ENCODE measurements at regions not wholly inside any gene's neighbourhood (a gene's known extent, or its start where the extent isn't known, plus 50 kb on each side); places are given as distances from the start of the nearest gene placed in this dataset.
"Not testable (repeated sequence)": the region's sequence is repeated elsewhere in the genome, so short reads cannot be mapped to it uniquely, and the experiment has no call there.

DNA sequence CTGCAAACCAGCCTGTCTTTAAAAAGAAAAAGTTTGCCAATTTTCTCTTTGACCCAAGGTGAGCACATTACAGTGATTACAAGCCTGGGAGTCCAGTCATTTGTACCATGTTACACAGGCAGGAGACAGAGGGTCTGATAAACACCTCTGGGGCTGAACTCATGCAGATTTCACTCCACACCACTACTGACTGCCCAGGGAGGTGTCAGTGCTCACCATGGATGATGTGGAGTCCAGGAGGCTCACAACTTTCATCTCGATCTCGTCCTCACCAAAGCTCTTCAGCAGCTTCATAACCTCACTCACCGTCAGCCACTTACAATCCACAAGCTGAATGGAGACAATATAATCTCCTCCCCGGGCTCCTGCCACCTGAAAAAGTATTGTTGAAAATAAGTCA, 302.4 kb downstream of the GOLGA6L6 start:
- H3K27me3 ChIP-seq (ENCODE audit: insufficient read depth); H3K27ac ChIP-seq (ENCODE audit: low read depth in 2 of 2, low read length in 1 of 2); H2AFZ ChIP-seq (ENCODE audit: low read depth); CTCF ChIA-PET; DNase-seq; H3K79me2 ChIP-seq (ENCODE audit: insufficient read depth); H3K4me1 ChIP-seq (ENCODE audit: control insufficient read depth in 1 of 2, insufficient read depth in 2 of 2, low read depth in 1 of 2, low read length in 1 of 2); H3K4me3 ChIP-seq (ENCODE audit: low read depth in 2 of 2, low read length in 1 of 2); POLR2A ChIA-PET; H3K9ac ChIP-seq; H3K4me2 ChIP-seq; H4K20me1 ChIP-seq (ENCODE audit: insufficient read depth); H3F3A ChIP-seq (replicated peaks; ENCODE audit: insufficient read depth); H3K9me2 ChIP-seq; H3K36me3 ChIP-seq (replicated peaks in 1 of 2; ENCODE audit: control insufficient read depth in 1 of 2, insufficient read depth in 2 of 2, low read length in 1 of 2); H3K9me3 ChIP-seq: not testable (repeated sequence)
- 1% methylated on average over 4 of the region's 4 CpGs for WGBS (ENCODE audit: low lambda C conversion rate)

GRCh38 chr15:20237256-20238020, 304.2 kb downstream of the GOLGA6L6 start:
- 10% methylated on average over 13 of the region's 13 CpGs for WGBS (ENCODE audit: low lambda C conversion rate)
- H3K9me3 ChIP-seq; DNase-seq; H3K79me2 ChIP-seq (ENCODE audit: insufficient read depth); H3K4me3 ChIP-seq (ENCODE audit: low read depth in 2 of 2, low read length in 1 of 2); H3K4me2 ChIP-seq; H3K9me2 ChIP-seq; H3K4me1 ChIP-seq (ENCODE audit: control insufficient read depth in 1 of 2, insufficient read depth in 2 of 2, low read depth in 1 of 2, low read length in 1 of 2); H3F3A ChIP-seq (replicated peaks; ENCODE audit: insufficient read depth); H4K20me1 ChIP-seq (ENCODE audit: insufficient read depth); H3K36me3 ChIP-seq (replicated peaks in 1 of 2; ENCODE audit: control insufficient read depth in 1 of 2, insufficient read depth in 2 of 2, low read length in 1 of 2); CTCF ChIA-PET; H3K9ac ChIP-seq; H2AFZ ChIP-seq (ENCODE audit: low read depth); H3K27me3 ChIP-seq (ENCODE audit: insufficient read depth); H3K27ac ChIP-seq (ENCODE audit: low read depth in 2 of 2, low read length in 1 of 2); POLR2A ChIA-PET: not testable (repeated sequence)

- 8% methylated on average over 6 of the region's 6 CpGs for WGBS (ENCODE audit: low lambda C conversion rate)
- H3F3A ChIP-seq (replicated peaks; ENCODE audit: insufficient read depth); H3K4me2 ChIP-seq; DNase-seq; POLR2A ChIA-PET; H3K9ac ChIP-seq; H3K9me2 ChIP-seq; H2AFZ ChIP-seq (ENCODE audit: low read depth); H4K20me1 ChIP-seq (ENCODE audit: insufficient read depth); CTCF ChIA-PET; H3K27ac ChIP-seq (ENCODE audit: low read depth in 2 of 2, low read length in 1 of 2); H3K27me3 ChIP-seq (ENCODE audit: insufficient read depth); H3K9me3 ChIP-seq; H3K79me2 ChIP-seq (ENCODE audit: insufficient read depth); H3K36me3 ChIP-seq (replicated peaks in 1 of 2; ENCODE audit: control insufficient read depth in 1 of 2, insufficient read depth in 2 of 2, low read length in 1 of 2); H3K4me3 ChIP-seq (ENCODE audit: low read depth in 2 of 2, low read length in 1 of 2); H3K4me1 ChIP-seq (ENCODE audit: control insufficient read depth in 1 of 2, insufficient read depth in 2 of 2, low read depth in 1 of 2, low read length in 1 of 2): not testable (repeated sequence)
Measured at GRCh38 chr15:20235728-20236127, 305.9 kb downstream of the GOLGA6L6 start.

DNA sequence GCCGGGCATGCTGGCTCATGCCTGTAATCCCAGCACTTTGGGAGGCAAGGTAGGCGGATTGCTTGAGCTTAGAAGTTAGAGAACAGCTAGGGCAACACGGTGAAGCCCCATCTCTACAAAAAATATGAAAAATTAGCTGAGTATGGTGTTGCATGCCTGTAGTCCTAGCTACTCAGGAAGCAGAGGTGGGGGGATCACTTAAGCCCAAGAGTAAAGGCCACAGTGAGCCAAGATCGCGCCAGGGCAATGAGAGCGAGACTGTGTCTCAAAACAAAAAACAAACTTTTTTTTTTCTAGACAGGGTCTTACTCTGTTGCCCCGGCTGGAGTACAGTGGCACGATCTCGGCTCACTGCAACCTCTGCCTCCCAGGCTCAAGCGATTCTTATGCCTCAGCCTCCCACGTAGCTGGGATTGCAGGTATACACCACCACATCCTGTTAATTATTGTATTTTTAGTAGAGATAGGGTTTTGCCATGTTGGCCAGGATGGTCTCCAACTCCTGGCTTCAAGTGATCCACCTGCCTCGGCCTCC, 307.5 kb downstream of the GOLGA6L6 start:
- H3K4me3 ChIP-seq (ENCODE audit: low read depth in 2 of 2, low read length in 1 of 2); H3K9me3 ChIP-seq; CTCF ChIA-PET; H2AFZ ChIP-seq (ENCODE audit: low read depth); H3K27me3 ChIP-seq (ENCODE audit: insufficient read depth); H3K79me2 ChIP-seq (ENCODE audit: insufficient read depth); H3K36me3 ChIP-seq (replicated peaks in 1 of 2; ENCODE audit: control insufficient read depth in 1 of 2, insufficient read depth in 2 of 2, low read length in 1 of 2); H4K20me1 ChIP-seq (ENCODE audit: insufficient read depth); H3K27ac ChIP-seq (ENCODE audit: low read depth in 2 of 2, low read length in 1 of 2); H3F3A ChIP-seq (replicated peaks; ENCODE audit: insufficient read depth); H3K4me1 ChIP-seq (ENCODE audit: control insufficient read depth in 1 of 2, insufficient read depth in 2 of 2, low read depth in 1 of 2, low read length in 1 of 2); H3K9ac ChIP-seq; H3K4me2 ChIP-seq; H3K9me2 ChIP-seq; DNase-seq; POLR2A ChIA-PET: not testable (repeated sequence)
- 8% methylated on average over 12 of the region's 12 CpGs for WGBS (ENCODE audit: low lambda C conversion rate)

DNA sequence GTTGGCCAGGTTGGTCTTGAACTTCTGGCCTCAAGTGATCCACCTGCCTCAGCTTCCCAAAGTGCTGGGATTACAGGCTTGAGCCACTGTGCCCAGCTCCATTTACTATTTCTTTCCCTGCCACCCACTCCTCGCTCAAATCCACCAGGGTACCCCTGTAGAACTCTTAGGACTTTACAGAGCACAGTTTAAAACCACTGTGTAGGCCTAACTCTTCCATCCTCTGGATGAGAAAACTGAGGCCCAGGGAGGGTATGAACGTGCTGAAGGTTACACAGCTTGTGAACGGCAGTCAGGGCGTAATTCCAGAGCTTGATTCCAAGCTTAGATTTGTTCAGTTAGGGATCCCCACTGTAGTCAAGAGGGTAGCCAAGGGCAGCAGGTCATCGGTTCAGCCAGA, 309.1 kb downstream of the GOLGA6L6 start:
- DNase-seq; H3K9me3 ChIP-seq; CTCF ChIA-PET; H4K20me1 ChIP-seq (ENCODE audit: insufficient read depth); H3K27ac ChIP-seq (ENCODE audit: low read depth in 2 of 2, low read length in 1 of 2); H3K36me3 ChIP-seq (replicated peaks in 1 of 2; ENCODE audit: control insufficient read depth in 1 of 2, insufficient read depth in 2 of 2, low read length in 1 of 2); H3K9ac ChIP-seq; POLR2A ChIA-PET; H3K4me2 ChIP-seq; H3K4me3 ChIP-seq (ENCODE audit: low read depth in 2 of 2, low read length in 1 of 2); H3F3A ChIP-seq (replicated peaks; ENCODE audit: insufficient read depth); H3K9me2 ChIP-seq; H3K4me1 ChIP-seq (ENCODE audit: control insufficient read depth in 1 of 2, insufficient read depth in 2 of 2, low read depth in 1 of 2, low read length in 1 of 2); H3K79me2 ChIP-seq (ENCODE audit: insufficient read depth); H2AFZ ChIP-seq (ENCODE audit: low read depth): not testable (repeated sequence)
- H3K27me3 ChIP-seq (ENCODE audit: insufficient read depth): peaks cover 14% of the 10 kb centered on the region; the same call in 1 of the 2 replicates
- WGBS (ENCODE audit: low lambda C conversion rate): 1% methylated on average over 5 of the region's 5 CpGs

DNA sequence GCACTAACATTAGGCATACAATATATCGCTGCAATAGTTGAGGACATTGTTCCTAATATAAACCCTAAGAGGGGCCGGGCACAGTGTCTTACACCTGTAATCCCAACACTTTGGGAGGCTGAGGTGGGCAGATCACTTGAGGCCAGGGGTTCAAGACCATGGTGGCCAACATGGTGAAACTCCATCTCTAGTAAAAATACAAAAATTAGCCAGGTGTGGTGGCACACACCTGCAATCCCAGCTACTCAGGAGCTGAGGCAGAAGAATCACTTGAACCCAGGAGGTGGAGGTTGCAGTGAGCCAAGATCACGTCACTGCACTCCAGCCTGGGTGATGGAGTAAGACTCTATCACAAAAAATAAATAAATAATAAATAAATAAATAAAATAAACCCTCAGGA, 310.9 kb downstream of the GOLGA6L6 start:
- H3K27me3 ChIP-seq (ENCODE audit: insufficient read depth): peaks cover 14% of the 10 kb centered on the region; the same call in 1 of the 2 replicates
- H3K4me2 ChIP-seq; H3K4me3 ChIP-seq (ENCODE audit: low read depth in 2 of 2, low read length in 1 of 2); DNase-seq; H2AFZ ChIP-seq (ENCODE audit: low read depth); H3K9me2 ChIP-seq; H4K20me1 ChIP-seq (ENCODE audit: insufficient read depth); H3K4me1 ChIP-seq (ENCODE audit: control insufficient read depth in 1 of 2, insufficient read depth in 2 of 2, low read depth in 1 of 2, low read length in 1 of 2); CTCF ChIA-PET; POLR2A ChIA-PET; H3K27ac ChIP-seq (ENCODE audit: low read depth in 2 of 2, low read length in 1 of 2); H3K9ac ChIP-seq; H3F3A ChIP-seq (replicated peaks; ENCODE audit: insufficient read depth); H3K36me3 ChIP-seq (replicated peaks in 1 of 2; ENCODE audit: control insufficient read depth in 1 of 2, insufficient read depth in 2 of 2, low read length in 1 of 2); H3K79me2 ChIP-seq (ENCODE audit: insufficient read depth); H3K9me3 ChIP-seq: not testable (repeated sequence)
- 2% methylated on average over 3 of the region's 3 CpGs for WGBS (ENCODE audit: low lambda C conversion rate)
